GM19372 (cell line): ENCODE measurements at regions not wholly inside any gene's neighbourhood (a gene's known extent, or its start where the extent isn't known, plus 50 kb on each side); places are given as distances from the start of the nearest gene placed in this dataset.

Experiments used
- ATAC-seq: cut with Tn5 transposase; IDR thresholded peaks from one replicate; pipeline ENCODE4 v1.9.1; 2021; ENCODE audit warnings: mild to moderate bottlenecking, low read depth, moderate library complexity; ENCODE audit not compliant: unreplicated experiment

DNA sequence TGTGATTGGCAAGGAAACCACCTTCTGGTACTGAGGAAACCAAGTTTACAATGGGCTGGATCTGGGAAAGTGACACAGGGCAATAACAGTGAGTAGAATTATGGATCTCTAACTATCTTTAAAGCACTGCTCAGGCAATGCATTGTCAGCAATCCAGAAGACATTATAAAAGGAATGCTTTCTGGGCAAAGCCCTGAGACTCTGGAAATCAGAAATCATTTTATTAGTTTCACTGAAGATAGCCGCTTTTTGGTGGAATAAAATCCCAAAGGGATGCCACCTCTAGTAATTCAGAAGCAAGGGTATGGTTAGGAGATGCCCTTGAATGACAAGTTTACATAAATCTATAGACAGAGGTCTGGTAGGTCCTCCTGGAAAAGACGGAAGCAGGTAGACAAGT is 211.1 kb downstream of the DMRT2 start:
- no peak for ATAC-seq

DNA sequence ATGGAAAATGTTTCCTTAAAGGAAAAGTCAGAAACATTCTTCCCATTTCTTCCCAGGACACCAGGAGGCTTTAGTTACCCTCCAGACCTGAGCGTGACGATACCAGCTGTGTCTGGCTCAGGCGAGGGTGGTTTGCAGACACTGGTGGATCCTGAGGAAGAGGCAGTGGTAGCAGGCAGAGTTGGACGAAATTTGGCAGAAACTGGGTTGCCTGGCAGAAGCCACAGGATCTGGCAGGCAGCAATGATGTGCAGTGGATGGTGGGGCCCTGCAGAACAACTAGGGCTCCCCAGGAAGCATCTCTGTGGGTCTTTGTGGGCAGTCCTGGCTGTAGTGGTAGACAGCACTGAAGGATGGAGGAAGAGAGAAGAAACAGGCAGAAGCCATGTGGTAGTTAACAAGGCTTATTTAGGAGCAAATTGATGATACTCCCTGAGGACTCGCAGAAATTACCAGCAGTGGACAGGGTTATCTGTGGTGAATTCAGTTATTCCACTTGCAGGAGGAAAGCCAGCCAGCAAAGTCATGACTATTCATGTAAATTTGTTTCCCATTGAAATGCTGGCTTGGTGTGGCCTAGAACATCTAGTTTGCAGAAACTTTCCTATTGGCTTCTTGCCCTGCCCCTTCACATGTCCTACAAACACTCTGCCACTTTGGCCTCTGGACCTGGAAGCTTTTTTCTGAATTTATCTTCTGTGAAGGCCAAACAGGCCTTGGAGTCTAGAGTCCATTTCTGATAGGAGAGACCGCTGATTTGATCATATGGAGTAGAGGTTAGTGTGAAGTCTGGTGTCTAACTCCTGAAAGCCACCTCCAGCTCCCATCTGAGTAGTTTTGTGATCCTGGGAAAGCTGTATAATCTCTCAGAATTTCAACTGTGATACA is 212.0 kb downstream of the DMRT2 start:
- ATAC-seq: no peak

DNA sequence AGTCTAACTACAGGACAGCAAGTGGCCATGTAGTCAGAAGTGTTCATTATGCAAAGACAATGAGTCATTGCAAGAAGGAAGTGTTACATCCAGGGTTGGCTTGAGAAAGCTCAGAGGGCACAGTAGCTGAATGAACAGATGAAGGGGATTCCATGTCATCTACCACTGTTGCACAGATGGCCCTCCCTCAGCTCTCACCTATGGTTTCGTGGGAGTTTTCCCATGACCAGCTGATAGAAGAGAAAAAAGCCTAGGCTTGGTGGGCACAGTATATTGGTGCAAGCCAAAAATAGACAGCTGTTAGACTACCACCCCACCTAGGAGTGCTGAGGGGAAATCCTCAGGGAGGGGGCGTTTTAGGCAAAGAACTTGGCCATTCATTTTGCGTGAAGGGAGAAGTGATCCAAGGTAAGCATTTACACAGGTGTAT is 217.0 kb downstream of the DMRT2 start:
- ATAC-seq: peak; percentile 64

DNA sequence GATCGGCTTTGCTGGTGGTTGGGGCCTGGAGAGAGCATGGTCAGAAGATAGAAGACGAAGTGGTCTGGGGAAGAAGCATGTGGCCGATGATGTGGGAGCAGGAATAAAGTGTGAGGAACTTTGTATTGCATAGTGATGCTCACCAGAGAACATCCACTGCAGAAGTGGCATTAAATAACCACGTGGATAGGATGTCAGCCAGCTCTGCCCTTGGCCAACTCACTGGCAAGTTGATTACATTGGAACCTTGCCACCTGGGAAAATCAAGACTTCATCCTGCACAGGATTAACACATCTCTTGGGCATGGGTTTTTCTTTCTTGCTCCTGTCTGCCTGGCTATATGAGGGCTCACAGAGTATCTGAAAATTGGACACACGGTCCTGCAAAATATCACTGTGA is 217.4 kb downstream of the DMRT2 start:
- no peak for ATAC-seq

DNA sequence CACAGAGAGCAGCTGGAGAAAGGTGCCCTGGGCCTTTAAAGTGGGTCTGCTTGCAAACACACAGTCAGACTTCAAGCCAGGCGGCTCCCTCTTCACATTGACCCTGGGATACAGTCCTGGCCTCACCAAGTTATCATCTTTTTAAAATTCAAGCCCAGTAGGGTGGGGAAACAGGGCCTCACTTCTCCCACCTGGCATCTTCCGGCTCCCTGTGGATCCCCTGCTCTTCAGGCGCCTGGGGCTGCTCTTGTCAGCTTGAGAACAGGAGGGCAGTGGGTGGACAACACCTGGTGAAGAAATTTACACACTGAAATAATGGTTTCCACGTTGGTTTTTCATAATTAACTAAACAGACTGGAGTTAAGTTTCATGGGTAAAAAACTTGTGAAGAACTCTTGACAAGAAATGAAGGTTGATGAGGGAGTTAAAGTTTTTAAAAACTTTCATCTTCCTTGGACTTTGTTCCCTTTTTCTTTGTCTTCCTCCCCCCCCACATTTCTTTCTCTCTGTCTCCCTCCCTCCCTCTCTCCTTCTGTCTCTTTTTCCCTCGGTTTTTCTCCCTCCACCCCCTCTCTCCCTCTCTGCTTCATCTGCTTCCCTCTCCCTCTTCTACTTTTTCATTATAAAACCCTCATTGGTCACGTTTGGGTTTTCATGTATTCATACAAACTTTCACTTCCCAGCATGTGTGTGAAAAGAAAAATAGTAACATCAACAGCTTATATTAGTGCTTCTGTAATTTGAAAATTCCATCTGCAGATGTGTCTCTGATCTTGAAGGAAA is 219.6 kb downstream of the DMRT2 start:
- no peak for ATAC-seq

DNA sequence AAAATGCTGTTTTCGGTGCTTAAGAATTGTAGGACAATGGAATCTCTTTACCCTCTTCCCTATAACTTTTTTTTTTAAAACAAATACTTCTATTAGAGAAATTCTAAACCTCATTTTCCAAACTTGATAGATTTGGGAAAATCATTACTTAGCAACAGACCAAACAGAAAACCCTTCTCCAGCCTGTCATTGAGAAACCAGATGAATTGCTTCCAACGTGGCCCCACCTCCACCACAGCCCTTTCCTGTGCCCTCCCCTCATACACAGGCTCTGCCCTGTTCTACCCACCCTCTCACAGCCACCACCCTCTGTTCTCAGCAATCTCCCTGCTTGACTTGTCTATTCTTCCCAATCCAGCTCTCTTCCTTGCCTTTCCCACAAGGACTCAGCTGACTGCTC is 221.2 kb downstream of the DMRT2 start:
- no peak for ATAC-seq

DNA sequence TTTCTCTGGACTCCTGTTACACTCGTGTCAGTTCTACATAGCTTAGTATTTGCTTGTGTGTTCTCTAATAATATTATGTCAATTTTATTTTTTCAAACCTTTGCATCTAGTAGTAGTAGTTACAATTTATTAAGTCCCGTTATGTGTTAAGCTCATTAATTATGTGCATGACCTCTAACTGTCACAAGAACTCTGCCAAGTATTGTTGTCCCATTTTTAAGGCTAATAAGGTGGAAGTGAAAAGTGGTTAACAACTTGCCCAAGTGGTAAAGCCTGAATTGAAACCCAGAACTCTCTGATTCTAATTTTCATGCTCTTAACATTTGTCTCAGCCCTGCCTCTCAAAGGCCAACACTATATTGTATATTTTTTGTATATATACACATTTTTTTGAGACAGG is 221.6 kb downstream of the DMRT2 start:
- ATAC-seq: no peak

DNA sequence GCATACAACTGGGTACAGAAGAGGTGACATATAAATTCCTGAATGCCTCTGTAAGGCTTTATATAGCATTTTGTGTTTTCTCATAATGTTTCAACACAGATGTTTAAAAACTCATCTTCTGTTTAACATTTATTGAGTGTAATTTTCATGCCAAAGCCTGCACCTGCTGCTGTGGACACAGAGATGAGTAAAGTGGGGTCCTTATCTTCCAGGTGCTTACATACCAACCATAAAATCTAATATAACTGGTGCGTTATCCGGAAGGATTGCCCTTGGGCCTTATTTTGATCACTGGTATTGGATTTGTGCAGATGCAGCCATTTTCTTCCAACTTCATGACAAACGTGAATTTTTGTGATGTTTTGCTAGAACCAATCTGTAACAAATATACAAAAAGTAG is 222.3 kb downstream of the DMRT2 start:
- ATAC-seq: no peak

DNA sequence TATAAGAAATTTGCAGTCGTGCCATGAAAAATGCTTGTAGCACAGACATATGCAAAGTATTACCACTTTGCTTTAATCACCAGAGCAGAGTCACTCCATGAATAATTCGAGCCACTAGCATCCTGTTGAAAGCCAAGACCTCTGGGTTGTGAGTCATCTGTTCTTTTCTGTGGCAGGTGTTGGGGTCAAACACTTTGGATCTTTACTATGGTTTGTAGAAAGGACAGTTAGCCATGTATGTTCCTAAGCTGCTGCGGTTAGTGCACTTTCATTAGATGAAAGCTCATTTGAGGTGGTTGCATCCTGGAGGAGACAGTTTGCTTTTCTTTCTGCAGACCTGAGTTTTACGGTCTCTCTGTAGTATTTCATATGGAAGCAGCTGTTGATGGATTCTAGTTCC is 223.7 kb downstream of the DMRT2 start:
- no peak for ATAC-seq

DNA sequence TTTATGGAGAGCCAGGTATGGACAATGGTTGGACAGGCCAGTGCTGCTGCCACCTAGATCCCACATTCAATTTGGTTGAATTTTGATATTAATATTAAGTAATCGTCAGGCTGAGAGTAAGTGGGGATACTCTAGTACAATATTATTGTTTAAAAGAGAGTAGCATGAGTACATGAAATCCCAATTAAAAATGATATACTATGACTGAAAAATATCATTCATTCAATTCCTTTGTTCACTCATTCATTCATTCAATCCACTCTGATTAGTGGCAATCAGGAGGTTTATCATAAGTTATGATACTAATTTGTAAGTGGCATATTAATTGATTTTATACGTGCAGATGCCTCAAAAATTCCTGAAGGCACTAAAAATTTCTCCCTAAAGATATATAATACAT is 224.2 kb downstream of the DMRT2 start:
- ATAC-seq: no peak

DNA sequence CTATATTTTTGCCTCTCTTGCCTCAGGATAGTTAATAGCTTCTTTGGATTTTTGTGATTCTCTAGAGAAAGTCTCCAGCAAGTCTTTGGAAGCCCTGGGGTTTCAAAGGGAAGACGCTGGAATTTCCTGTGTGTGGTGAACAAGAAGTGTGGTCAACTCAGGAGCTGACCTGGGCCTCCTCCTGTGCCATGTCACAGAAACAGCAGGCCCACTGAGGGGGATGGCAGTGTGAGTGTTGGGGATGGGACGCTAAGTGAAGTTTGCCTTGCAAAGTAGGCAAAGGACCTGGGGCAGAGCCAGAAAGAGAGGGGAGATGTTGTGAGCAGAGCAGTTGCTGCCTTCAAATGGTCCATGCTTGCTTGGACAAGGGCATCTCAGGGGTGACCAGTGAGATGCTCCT is 226.3 kb downstream of the DMRT2 start:
- no peak for ATAC-seq

DNA sequence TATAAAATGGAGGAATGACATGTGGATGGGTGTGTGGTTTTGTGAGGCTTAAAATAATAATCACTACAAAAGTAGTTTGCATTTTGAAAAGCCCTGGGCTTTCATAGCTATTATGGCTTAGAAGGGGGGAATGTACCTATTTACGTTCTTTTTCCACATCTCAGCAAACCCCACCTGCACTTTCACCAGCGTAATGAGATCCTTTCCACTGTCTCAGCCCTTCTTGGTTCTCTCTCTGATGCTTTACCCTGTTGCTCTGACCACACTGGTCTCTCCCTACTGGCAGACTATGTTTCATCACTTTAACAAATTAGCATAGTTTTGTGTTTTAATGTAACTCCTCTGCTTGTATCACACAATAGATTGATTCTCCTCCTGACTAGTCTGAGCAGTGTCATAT is 234.6 kb downstream of the DMRT2 start:
- no peak for ATAC-seq

DNA sequence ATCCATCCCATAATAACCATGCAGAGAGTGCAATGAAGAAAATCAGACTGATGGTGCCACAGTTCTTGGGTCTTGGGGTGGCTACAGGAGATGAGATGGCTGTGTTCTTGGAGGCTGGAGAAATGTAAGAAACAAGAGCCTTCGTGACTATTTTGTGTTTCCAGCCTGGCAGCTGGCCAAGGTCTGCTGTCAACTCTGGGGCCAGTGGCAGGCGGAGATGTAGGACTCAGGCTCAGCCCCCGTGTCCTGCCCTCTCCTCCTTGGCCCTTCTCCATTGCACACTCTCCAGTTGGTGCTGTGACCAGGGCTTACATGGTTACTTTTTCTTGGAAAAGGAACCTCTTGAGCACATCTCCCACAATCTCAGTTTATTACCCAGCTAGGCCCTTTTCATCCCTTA is 235.4 kb downstream of the DMRT2 start:
- ATAC-seq: no peak

DNA sequence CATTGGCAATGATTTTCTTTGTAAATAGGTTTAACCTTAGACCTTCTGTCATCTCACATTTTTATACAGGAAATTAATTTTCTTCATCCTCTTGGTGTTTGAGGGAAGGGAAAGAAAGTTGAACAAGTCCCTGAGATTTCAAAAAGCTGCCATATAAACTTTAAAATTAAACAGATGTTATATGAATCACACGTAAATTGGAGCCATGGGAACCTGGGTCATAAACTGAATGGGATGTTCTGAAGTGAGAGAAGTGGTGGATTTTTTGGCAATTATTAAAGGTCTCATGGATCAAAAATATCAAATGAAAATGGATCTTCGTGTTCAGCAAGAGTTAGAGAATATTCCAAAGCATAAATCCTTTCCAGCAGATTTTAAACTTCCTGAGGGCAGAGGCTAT is 242.2 kb downstream of the DMRT2 start:
- ATAC-seq: no peak

DNA sequence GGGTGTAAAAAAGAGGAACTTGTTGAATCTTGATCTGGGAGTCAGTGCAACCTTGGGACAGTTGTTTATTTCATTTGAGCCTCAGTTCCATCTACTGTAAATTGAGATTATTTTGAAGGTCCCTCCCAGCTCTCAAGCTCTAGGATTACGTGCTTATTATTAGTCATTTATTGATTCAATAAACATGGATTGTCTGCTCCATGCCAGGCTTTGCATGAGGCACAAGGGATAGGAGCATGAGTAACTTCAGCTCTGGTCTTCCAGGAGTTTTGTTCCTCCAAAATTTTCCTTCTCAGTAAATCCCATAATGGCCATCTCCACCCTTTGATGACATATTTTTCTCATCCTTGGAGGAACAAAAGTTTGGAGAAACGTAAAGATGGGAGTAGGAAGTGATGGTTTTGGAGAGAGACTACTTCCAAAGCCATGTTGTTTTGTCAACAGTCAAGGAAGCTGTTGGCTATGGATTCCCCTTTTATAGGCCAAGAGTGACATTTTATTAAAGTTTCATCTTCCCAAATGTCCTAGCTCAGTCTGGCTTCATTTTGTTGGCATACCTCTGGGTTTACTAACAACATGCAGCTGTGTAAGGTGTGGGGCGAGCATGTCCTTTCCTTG is 244.6 kb downstream of the DMRT2 start:
- no peak for ATAC-seq

DNA sequence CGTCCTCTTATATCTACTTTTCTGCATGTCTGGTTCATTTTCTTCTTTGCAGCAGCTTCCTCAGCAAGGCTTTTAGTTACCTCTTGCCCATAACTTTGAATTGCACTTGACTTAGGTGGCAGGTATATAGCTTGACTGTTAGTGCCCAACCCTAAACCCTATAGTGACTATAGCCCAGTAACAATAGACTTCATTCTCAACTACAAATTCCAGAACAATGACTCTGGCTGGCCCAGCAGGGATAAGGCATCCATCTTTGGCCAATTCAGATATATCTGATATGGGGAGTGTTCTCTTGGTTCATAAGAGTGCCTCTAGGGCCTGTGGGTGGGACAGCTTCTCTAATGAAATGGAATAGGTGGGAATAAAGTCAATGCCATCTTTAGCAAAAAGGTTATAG is 246.2 kb downstream of the DMRT2 start:
- ATAC-seq: no peak

DNA sequence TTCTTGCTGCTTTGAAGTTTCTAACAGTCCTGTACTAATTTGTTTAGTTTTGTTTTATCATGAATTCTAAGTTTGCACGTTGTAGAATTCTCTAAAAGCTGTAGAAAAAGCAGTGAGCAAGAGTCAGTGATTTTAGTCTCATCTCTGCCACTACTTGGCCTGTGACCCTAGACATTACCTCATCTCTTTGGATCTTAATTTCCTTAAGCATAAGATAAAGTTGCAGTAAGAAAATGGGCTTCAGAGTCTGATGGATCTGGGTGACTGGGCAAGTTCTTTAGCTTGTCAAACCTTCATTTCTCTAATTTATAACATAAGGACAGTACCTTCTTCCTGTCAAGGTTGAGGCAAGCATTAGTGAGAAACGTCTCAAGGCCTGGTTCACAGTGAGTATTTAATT is 247.9 kb downstream of the DMRT2 start:
- ATAC-seq: no peak

DNA sequence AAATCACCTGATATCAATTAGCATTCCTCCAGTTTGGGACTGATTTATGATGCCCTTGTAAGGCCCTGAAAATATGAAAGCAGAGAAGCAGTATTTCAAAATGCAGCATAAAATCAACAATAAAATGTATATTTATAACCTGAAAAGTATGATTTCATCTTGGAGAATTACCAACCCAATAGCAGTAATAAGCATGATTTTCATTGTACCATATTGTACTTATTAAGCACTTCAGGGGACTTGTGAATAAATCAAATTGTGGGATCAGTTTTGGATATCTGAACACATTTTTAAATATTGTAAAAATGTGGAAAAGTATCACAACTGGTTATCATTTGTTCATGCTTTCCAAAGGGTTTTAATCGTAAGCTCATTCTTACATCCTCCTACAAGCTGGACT is 250.8 kb downstream of the DMRT2 start:
- no peak for ATAC-seq

DNA sequence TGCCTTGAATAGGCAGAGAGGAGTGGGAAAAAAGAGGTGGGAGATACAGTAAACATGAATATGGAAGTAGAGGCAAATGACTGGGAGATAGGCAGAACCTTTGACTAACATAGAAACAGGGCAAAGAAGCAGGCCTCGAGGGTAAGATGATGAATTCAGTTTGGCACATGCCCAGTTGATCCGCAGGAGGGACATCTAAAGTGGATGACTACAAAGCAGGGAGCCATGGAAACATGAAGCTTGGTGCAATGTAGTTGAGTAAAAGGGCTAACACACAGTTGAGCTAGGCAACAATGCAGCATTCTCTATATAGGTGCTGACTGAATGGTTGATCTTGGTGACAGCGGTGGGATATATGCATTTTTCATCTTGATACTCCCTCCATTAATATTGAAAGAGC is 253.8 kb downstream of the DMRT2 start:
- no peak for ATAC-seq

DNA sequence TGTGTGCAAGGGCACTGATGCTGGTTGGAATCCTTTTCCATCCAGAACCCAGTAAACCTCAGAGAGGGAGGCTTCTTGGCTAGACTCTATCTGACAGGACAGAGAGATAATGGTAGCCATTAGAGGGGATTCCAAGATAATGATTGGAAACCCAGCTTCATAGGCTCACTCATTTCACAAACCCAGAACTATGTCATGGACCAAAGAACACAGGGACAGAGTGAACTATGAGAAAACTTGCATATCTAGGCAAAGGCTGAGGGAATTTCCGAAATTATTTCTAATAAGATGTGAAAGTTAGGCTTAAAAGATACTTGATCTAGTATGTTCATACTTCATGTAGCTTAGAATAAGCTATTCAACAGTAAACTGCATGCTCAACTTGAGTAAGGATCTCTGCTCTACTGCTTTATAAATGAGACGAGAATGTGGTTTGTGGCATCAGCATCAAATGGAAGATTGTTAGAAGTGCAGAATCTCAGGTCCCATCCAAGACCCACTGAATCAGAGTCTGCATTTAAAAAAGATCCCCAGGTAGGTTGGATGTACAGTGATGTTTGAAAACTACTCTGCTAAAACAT is 261.4 kb downstream of the DMRT2 start:
- no peak for ATAC-seq

DNA sequence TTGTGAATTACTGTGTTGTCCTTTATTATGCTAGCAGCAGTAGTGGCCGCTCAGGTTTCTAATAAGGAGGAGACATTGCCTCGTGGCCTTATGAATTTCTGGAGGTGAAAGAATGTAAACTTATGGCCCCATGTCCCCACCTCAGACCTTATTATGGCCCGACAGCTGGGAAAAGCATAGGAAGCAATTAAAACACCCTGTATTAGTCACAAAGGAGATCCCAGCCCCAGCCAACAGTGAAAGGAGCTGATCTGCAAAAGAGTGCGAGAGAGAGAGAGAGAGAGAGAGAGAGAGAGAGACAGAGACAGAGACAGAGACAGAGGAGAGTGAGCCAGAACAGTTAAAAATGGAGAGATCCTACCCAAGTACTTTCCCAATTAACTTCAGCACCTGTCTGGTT is 269.3 kb downstream of the DMRT2 start:
- ATAC-seq: no peak
